PFSK-1 (cell line): ENCODE measurements at regions not wholly inside any gene's neighbourhood (a gene's known extent, or its start where the extent isn't known, plus 50 kb on each side); places are given as distances from the start of the nearest gene placed in this dataset.

Experiments used
- FOXP2 ChIP-seq: optimal IDR thresholded peaks from 2 replicates; pipeline ENCODE3; 2011; ENCODE audit warnings: borderline replicate concordance, control low read depth, inconsistent platforms; ENCODE audit not compliant: insufficient read depth; ENCODE audit errors: extremely low read length, extremely low read depth
- POLR2AphosphoS5 ChIP-seq: IDR thresholded peaks from 2 replicates; pipeline ENCODE4 v1.6.1; 2012; ENCODE audit warnings: low read depth, mild to moderate bottlenecking, control low read depth, low read length, moderate library complexity
- SIN3A ChIP-seq: IDR thresholded peaks from 2 replicates; pipeline ENCODE4 v1.6.1; 2012; ENCODE audit warnings: mild to moderate bottlenecking, low read length, moderate library complexity, borderline replicate concordance; ENCODE audit not compliant: insufficient read depth
- TAF1 ChIP-seq: IDR thresholded peaks from 2 replicates; pipeline ENCODE4 v1.6.1; 2012; ENCODE audit warnings: low read length, control low read depth, borderline replicate concordance; ENCODE audit not compliant: insufficient read depth
- TF ChIP-seq, protein P1 (sequence below), 2 experiments: IDR thresholded peaks; 2 replicates each; pipeline versions ENCODE4 v1.6.1 to v1.8.0; 2011 to 2012; ENCODE audit warnings: low read depth in 2 of 2, low read length in 2 of 2, control low read depth in 1 of 2, inconsistent platforms in 1 of 2, mild to moderate bottlenecking in 1 of 2, moderate library complexity in 1 of 2; ENCODE audit not compliant: insufficient read depth in 1 of 2

DNA sequence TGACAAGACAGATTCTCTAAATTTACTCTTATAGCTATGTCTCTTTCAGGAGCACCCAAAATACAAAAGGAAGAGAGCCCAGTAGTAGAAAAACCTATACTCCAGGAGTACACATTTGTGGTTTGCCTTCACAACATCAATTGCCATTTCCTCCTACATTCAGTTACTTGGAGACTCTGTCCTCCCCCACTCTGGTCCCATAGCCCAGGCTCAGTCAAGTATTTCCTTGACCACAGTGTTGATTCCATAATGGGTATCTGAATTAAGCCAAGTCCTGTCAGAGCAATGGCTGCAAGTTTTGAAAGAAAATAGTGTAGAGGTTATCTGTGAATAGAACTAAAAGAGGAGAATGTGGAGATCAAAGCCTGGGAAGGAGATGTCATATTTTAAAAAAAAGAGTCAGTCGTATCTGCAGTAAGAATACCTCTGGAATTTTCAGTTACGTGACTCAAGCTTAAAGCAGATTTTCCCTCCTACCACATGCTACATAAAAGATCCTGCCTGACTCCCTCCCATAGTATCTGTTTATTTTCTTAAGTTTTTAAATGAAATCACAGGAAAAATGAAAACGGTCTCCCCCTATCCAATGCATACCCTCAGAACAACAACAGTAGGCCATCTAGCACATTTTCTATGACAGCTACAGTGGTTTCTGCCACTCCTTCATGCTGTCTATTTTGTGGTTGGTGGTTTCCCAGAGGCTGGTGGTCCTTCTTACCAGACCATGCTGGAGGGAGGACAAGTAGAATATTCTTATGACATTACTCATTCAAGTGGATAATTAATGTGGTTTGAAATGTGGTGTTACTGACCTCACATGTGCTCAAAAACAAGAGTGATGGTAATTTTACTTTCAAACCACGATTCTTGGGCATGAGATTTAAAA lies 249.7 kb upstream of the TMEM161B start:
- TF ChIP-seq SIN3A (no peak), TAF1 (no peak), POLR2AphosphoS5 (no peak), FOXP2 (no peak)
- TF ChIP-seq, protein P1, sequence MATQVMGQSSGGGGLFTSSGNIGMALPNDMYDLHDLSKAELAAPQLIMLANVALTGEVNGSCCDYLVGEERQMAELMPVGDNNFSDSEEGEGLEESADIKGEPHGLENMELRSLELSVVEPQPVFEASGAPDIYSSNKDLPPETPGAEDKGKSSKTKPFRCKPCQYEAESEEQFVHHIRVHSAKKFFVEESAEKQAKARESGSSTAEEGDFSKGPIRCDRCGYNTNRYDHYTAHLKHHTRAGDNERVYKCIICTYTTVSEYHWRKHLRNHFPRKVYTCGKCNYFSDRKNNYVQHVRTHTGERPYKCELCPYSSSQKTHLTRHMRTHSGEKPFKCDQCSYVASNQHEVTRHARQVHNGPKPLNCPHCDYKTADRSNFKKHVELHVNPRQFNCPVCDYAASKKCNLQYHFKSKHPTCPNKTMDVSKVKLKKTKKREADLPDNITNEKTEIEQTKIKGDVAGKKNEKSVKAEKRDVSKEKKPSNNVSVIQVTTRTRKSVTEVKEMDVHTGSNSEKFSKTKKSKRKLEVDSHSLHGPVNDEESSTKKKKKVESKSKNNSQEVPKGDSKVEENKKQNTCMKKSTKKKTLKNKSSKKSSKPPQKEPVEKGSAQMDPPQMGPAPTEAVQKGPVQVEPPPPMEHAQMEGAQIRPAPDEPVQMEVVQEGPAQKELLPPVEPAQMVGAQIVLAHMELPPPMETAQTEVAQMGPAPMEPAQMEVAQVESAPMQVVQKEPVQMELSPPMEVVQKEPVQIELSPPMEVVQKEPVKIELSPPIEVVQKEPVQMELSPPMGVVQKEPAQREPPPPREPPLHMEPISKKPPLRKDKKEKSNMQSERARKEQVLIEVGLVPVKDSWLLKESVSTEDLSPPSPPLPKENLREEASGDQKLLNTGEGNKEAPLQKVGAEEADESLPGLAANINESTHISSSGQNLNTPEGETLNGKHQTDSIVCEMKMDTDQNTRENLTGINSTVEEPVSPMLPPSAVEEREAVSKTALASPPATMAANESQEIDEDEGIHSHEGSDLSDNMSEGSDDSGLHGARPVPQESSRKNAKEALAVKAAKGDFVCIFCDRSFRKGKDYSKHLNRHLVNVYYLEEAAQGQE (IDR thresholded peaks at IDR 0.05; ENCODE audit: insufficient read depth in 1 of 2, low read depth in 2 of 2, low read length in 2 of 2) = no peak

DNA sequence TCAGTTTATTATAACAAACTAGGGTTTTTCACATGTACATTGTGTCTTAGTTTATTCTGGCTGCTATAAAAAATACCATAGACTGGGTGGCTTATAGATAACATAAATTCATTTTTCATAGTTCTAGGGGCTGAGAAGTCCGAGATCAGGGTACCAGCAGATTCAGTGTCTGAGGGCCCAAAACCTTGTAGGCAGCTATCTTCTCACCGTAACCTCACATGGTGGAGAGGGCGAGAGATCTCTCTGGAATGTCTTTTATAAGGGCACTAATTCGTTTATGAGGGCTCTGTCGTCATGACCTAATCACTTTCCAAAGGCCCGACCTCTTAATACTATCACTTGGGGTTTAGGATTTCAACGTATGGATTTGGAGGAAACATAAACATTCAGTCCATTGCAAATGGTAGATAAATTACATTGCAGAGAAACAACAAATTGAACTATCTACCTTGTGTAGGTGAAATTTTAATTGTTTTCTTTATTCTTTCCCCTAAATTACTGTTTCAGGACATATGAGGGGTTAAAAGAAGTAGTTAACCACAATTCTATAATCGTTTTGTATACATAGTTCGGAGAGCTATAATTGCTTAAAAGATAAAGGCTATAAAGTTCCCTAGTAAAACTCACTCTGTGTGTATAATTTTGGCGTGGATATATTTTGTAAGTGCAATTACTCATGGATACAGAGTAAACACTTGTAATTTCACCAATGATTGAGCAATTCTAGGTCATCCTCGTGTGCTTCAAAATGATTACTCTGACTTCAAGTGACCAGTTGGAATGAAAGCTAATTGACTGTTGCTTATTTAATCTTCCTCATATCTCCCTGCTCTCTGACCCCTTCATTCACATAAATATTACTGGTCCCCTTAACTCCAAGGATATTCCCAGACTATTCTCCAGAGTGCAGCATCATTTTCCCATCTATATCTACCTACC lies 247.5 kb upstream of the TMEM161B start:
- TF ChIP-seq POLR2AphosphoS5 = no peak
- TF ChIP-seq FOXP2 = no peak
- TF ChIP-seq, protein P1 (IDR thresholded peaks at IDR 0.05; ENCODE audit: insufficient read depth in 1 of 2, low read depth in 2 of 2, low read length in 2 of 2) = no peak
- no peak for TF ChIP-seq SIN3A
- no peak for TF ChIP-seq TAF1

DNA sequence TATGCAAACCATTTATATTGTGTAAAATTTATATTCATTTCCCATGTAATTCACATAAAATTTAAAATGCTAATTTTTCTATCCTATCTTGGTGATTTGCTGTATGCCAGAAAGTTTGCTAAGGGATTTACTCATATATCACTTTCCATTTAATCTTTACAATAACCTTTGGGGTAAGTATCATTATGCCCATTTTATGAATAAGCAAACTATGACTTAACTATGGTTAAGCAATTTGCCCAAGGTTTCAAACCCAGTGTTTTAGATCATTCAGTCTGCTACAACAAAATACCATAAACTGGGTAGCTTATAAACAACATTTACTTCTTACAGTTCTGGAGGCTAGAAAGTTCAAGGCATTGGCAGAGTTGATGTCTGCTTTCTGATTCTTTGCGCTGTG lies 246.4 kb upstream of the TMEM161B start:
- TF ChIP-seq FOXP2 = no peak
- TF ChIP-seq, protein P1 (IDR thresholded peaks at IDR 0.05; ENCODE audit: insufficient read depth in 1 of 2, low read depth in 2 of 2, low read length in 2 of 2) = no peak
- TF ChIP-seq TAF1 = no peak
- no peak for TF ChIP-seq POLR2AphosphoS5
- no peak for TF ChIP-seq SIN3A

DNA sequence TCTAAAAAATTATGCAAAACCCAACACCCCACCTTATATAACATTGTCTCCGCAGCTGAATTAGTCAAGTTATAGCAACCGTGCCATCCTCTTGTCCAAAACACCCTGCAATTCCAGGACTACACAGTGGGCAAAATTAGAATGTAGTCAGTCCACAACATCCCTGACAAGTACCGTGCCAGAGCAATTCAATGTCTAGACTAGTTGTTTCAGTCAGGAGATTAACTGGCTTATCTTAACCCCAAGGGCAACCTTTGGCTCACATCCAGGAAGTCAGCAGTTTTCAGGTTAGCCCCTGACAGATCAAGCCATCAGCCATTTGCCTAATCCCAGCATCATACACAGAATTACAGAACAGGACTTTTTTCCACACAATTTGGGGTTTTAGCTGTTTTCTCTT lies 240.8 kb upstream of the TMEM161B start:
- no peak for TF ChIP-seq TAF1
- TF ChIP-seq, protein P1 (IDR thresholded peaks at IDR 0.05; ENCODE audit: insufficient read depth in 1 of 2, low read depth in 2 of 2, low read length in 2 of 2) = no peak
